ENCODE measurements at regions not wholly inside any gene's neighbourhood (a gene's known extent, or its start where the extent isn't known, plus 50 kb on each side); places are given as distances from the start of the nearest gene placed in this dataset.

- Histone ChIP-seq H2AFZ (no peak overlapping the region), H3K4me1 (no peaks in the 10 kb centered on the region), H3K27ac (no peak overlapping the region), H3K4me2 (ENCODE audit: low read length) (no peak overlapping the region), H3K9ac (no peak overlapping the region), H3K79me2 (no peaks in the 10 kb centered on the region), H3K36me3 (ENCODE audit: control insufficient read depth, insufficient read depth, low read length) (no peaks in the 10 kb centered on the region), H3K4me3 (ENCODE audit: low read depth, low read length) (no peak overlapping the region), H3K27me3 (ENCODE audit: control insufficient read depth, insufficient read depth, low read length) (no peaks in the 10 kb centered on the region), H3K9me3 (ENCODE audit: control insufficient read depth, low read length) (no peaks in the 10 kb centered on the region)
- no peak for TF ChIP-seq CTCF (IDR thresholded peaks at IDR 0.05)
These were observed 197.9 kb upstream of the ACVR2A start for GRCh38 chr2:147646818-147647468.

- Histone ChIP-seq H3K27me3 (ENCODE audit: control insufficient read depth, insufficient read depth, low read length) (no peaks in the 10 kb centered on the region), H3K79me2 (no peaks in the 10 kb centered on the region), H2AFZ (no peak overlapping the region), H3K4me3 (ENCODE audit: low read depth, low read length) (no peak overlapping the region), H3K36me3 (ENCODE audit: control insufficient read depth, insufficient read depth, low read length) (no peaks in the 10 kb centered on the region), H3K9me3 (ENCODE audit: control insufficient read depth, low read length) (no peaks in the 10 kb centered on the region), H3K9ac (no peak overlapping the region), H3K4me1 (no peaks in the 10 kb centered on the region), H3K27ac (no peak overlapping the region), H3K4me2 (ENCODE audit: low read length) (no peak overlapping the region)
- no peak for TF ChIP-seq CTCF (IDR thresholded peaks at IDR 0.05)
These were observed 200.3 kb upstream of the ACVR2A start for GRCh38 chr2:147644491-147644890.

- no peak overlapping the region for H3K4me2 ChIP-seq (ENCODE audit: low read length)
- H3K36me3 ChIP-seq (ENCODE audit: control insufficient read depth, insufficient read depth, low read length): no peaks in the 10 kb centered on the region
- no peak overlapping the region for H3K4me3 ChIP-seq (ENCODE audit: low read depth, low read length)
- no peaks in the 10 kb centered on the region for H3K27me3 ChIP-seq (ENCODE audit: control insufficient read depth, insufficient read depth, low read length)
- no peak overlapping the region for H3K27ac ChIP-seq
- no peaks in the 10 kb centered on the region for H3K9me3 ChIP-seq (ENCODE audit: control insufficient read depth, low read length)
- no peaks in the 10 kb centered on the region for H3K79me2 ChIP-seq
- TF ChIP-seq CTCF (IDR thresholded peaks at IDR 0.05): no peak
- no peaks in the 10 kb centered on the region for H3K4me1 ChIP-seq
- H3K9ac ChIP-seq: no peak overlapping the region
- no peak overlapping the region for H2AFZ ChIP-seq
These were observed 202.1 kb upstream of the ACVR2A start for GRCh38 chr2:147642765-147643164.

- no peaks in the 10 kb centered on the region for H3K36me3 ChIP-seq (ENCODE audit: control insufficient read depth, insufficient read depth, low read length)
- no peak overlapping the region for H3K4me3 ChIP-seq (ENCODE audit: low read depth, low read length)
- no peak overlapping the region for H3K27ac ChIP-seq
- no peaks in the 10 kb centered on the region for H3K79me2 ChIP-seq
- no peaks in the 10 kb centered on the region for H3K9me3 ChIP-seq (ENCODE audit: control insufficient read depth, low read length)
- H3K4me1 ChIP-seq: no peaks in the 10 kb centered on the region
- no peak overlapping the region for H2AFZ ChIP-seq
- no peak for TF ChIP-seq CTCF (IDR thresholded peaks at IDR 0.05)
- no peak overlapping the region for H3K4me2 ChIP-seq (ENCODE audit: low read length)
- H3K9ac ChIP-seq: no peak overlapping the region
- no peaks in the 10 kb centered on the region for H3K27me3 ChIP-seq (ENCODE audit: control insufficient read depth, insufficient read depth, low read length)
These were observed 203.2 kb upstream of the ACVR2A start for GRCh38 chr2:147641651-147642050.

DNA sequence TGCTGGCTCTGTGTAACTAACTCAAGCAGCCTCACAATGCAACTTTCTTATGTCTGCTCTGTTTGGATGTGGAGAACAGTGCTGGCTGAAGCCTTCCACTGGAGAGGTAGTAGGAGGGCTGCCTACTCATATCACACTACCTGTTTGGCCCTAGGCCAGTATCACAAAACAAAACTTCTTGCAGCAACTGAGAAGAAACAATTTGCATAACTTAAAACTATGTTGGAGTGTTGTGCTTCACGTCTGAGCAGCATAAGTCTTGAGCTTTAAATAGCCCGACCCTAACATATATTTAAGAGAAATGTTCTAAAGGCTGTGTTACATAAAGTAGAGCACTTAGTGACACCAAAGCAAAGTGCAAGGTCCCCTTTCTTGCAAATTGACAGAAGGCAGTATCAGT, 204.9 kb upstream of the ACVR2A start:
- Histone ChIP-seq H3K36me3 (ENCODE audit: control insufficient read depth, insufficient read depth, low read length) (no peaks in the 10 kb centered on the region), H3K4me3 (ENCODE audit: low read depth, low read length) (no peak overlapping the region), H2AFZ (no peak overlapping the region), H3K9me3 (ENCODE audit: control insufficient read depth, low read length) (no peaks in the 10 kb centered on the region), H3K27me3 (ENCODE audit: control insufficient read depth, insufficient read depth, low read length) (no peaks in the 10 kb centered on the region), H3K79me2 (no peaks in the 10 kb centered on the region), H3K27ac (no peak overlapping the region), H3K4me1 (no peaks in the 10 kb centered on the region), H3K9ac (no peak overlapping the region), H3K4me2 (ENCODE audit: low read length) (no peak overlapping the region)
- no peak for TF ChIP-seq CTCF (IDR thresholded peaks at IDR 0.05)

Data from parathyroid adenoma (tissue), 2 donors.